22Rv1 (cell line): ENCODE measurements at regions not wholly inside any gene's neighbourhood (a gene's known extent, or its start where the extent isn't known, plus 50 kb on each side); places are given as distances from the start of the nearest gene placed in this dataset.
"Not testable (repeated sequence)": the region's sequence is repeated elsewhere in the genome, so short reads cannot be mapped to it uniquely, and the experiment has no call there.

Experiments
- H3K27ac ChIP-seq: fragments of 450-650 bp; 2 replicates; pipeline ENCODE4 v1.5.1; 2017
- CTCF ChIP-seq: fragments of 450-650 bp; IDR thresholded peaks from 2 replicates; pipeline ENCODE4 v1.5.1; 2017; ENCODE audit warnings: mild to moderate bottlenecking
- ZFX ChIP-seq: fragments of 450-650 bp; IDR thresholded peaks from 2 replicates; pipeline ENCODE4 v1.6.1; 2017; ENCODE audit warnings: antibody characterized with exemption, borderline replicate concordance

- TF ChIP-seq ZFX = no peak
- TF ChIP-seq CTCF = no peak
- no peak overlapping the region for H3K27ac ChIP-seq
These were observed 464.5 kb upstream of the NRSN1 start for GRCh38 chr6:23661549-23661948.

- no peak overlapping the region for H3K27ac ChIP-seq
- TF ChIP-seq ZFX (no peak), CTCF (no peak)
These were observed 462.9 kb upstream of the NRSN1 start for GRCh38 chr6:23663096-23663495.

GRCh38 chr6:23663652-23664051 lies 462.4 kb upstream of the NRSN1 start:
- no peak for TF ChIP-seq CTCF
- no peak for TF ChIP-seq ZFX
- no peak overlapping the region for H3K27ac ChIP-seq

GRCh38 chr6:23665911-23666310 lies 460.1 kb upstream of the NRSN1 start:
- H3K27ac ChIP-seq = not testable (repeated sequence)

- TF ChIP-seq ZFX = no peak
- no peak for TF ChIP-seq CTCF
These were observed 453.3 kb upstream of the NRSN1 start for GRCh38 chr6:23672737-23673136.

GRCh38 chr6:23678626-23679025 lies 447.4 kb upstream of the NRSN1 start:
- TF ChIP-seq ZFX = no peak
- no peak for TF ChIP-seq CTCF
- H3K27ac ChIP-seq = no peak overlapping the region

More at GRCh38 chr6:23672737-23673136, 453.3 kb upstream of the NRSN1 start:
- no peak overlapping the region for H3K27ac ChIP-seq

- H3K27ac ChIP-seq = no peak overlapping the region
- TF ChIP-seq CTCF = no peak
- no peak for TF ChIP-seq ZFX
These were observed 444.3 kb upstream of the NRSN1 start for GRCh38 chr6:23681743-23682142.

- TF ChIP-seq CTCF (no peak), ZFX (no peak)
- no peak overlapping the region for H3K27ac ChIP-seq
These were observed 437.4 kb upstream of the NRSN1 start for GRCh38 chr6:23688650-23689049.
